Esophagus squamous epithelium (tissue), 5 donors: ENCODE measurements at regions not wholly inside any gene's neighbourhood (a gene's known extent, or its start where the extent isn't known, plus 50 kb on each side); places are given as distances from the start of the nearest gene placed in this dataset.

ENCODE experiments used
- DNase-seq: peaks from one replicate; lab custom pipeline; 2025; lab: John Stamatoyannopoulos, UW
- H3K27ac ChIP-seq, 4 donors: fragments of 200-600 bp; sonication (generic); one replicate each; pipeline ENCODE4 v1.5.1; 2016 to 2019; ENCODE audit warnings: mild to moderate bottlenecking in 1 of 4
- H3K27me3 ChIP-seq, 4 donors: fragments of 200-600 bp; sonication (generic); 1 replicate in 3 of 4; 2 replicates in 1 of 4; pipeline versions ENCODE4 v1.5.1 to v1.6.0; 2017 to 2021; ENCODE audit warnings: antibody characterized with exemption in 1 of 4
- H3K36me3 ChIP-seq, 3 donors: fragments of 200-600 bp; sonication (generic); one replicate each; pipeline ENCODE4 v1.5.1; 2016 to 2019
- H3K4me1 ChIP-seq, 3 donors: fragments of 200-600 bp; sonication (generic); one replicate each; pipeline ENCODE4 v1.5.1; 2017 to 2019
- H3K4me3 ChIP-seq, 4 donors: fragments of 200-600 bp; sonication (generic); 1 replicate in 3 of 4; 2 replicates in 1 of 4; pipeline ENCODE4 v1.5.1; 2016 to 2019; ENCODE audit warnings: mild to moderate bottlenecking in 2 of 4, moderate library complexity in 1 of 4
- H3K9me3 ChIP-seq, 3 donors: fragments of 200-600 bp; sonication (generic); one replicate each; pipeline ENCODE4 v1.5.1; 2016 to 2019
- CTCF ChIP-seq, 6 experiments: fragments of 450-650 bp in 4 of 6; fragments of 200-600 bp in 2 of 6; sonication (generic) in 2 of 6; IDR thresholded peaks; one replicate each; pipeline ENCODE4 v1.5.1; 2016 to 2019; ENCODE audit warnings: antibody characterized with exemption in 6 of 6, mild to moderate bottlenecking in 4 of 6, moderate library complexity in 4 of 6
- POLR2A ChIP-seq, 4 donors: fragments of 450-650 bp; IDR thresholded peaks; one replicate each; pipeline ENCODE4 v1.6.1; 2017; ENCODE audit warnings: antibody characterized with exemption in 4 of 4, mild to moderate bottlenecking in 4 of 4, moderate library complexity in 3 of 4
- WGBS, 2 donors: methylation state at CpG; one replicate each; pipeline ENCODE4 v1.1.5; 2018; 5-methylcytosine and 5-hydroxymethylcytosine counted together
- intact Hi-C: fragments of 100-400 bp; cut with DNase I; formaldehyde crosslinking; loops from one replicate; pipeline ENCODE4 v1.15.0; 2022
- donor health status: DM: yes; HTN: yes; CAD: no.

GRCh38 chr7:84678841-84679240 is 484.3 kb upstream of the SEMA3A start:
- Histone ChIP-seq H3K9me3 (no peaks in the 10 kb centered on the region), H3K4me1 (peaks cover 0 to 9% (median 0%) of the 10 kb centered on the region in 3 donors), H3K36me3 (no peaks in the 10 kb centered on the region), H3K4me3 (no peak overlapping the region), H3K27ac (no peak overlapping the region), H3K27me3 (no peaks in the 10 kb centered on the region)
- no peak for TF ChIP-seq CTCF (IDR thresholded peaks at IDR 0.05)
- TF ChIP-seq POLR2A (IDR thresholded peaks at IDR 0.05) = no peak
- intact Hi-C loops = no loop called here
- no peak for DNase-seq
- 88 to 90% methylated on average over 2 of the region's 2 CpGs for WGBS, 2 donors

GRCh38 chr7:84677117-84677732 is 482.6 kb upstream of the SEMA3A start:
- Histone ChIP-seq H3K9me3 (no peaks in the 10 kb centered on the region), H3K27ac (no peak overlapping the region), H3K27me3 (no peaks in the 10 kb centered on the region), H3K4me3 (no peak overlapping the region), H3K4me1 (peaks cover 0 to 9% (median 0%) of the 10 kb centered on the region in 3 donors), H3K36me3 (no peaks in the 10 kb centered on the region)
- DNase-seq = no peak
- intact Hi-C loops = no loop called here
- WGBS, 2 donors = 55 to 67% methylated on average over 1 of the region's 1 CpG
- TF ChIP-seq CTCF (IDR thresholded peaks at IDR 0.05) (no peak), POLR2A (IDR thresholded peaks at IDR 0.05) (no peak)

GRCh38 chr7:84675633-84676034 is 481.0 kb upstream of the SEMA3A start:
- no peak overlapping the region for H3K4me3 ChIP-seq
- DNase-seq = no peak
- H3K9me3 ChIP-seq = no peaks in the 10 kb centered on the region
- no peaks in the 10 kb centered on the region for H3K36me3 ChIP-seq
- H3K27ac ChIP-seq = no peak overlapping the region
- no peaks in the 10 kb centered on the region for H3K27me3 ChIP-seq
- peaks cover 0 to 9% (median 0%) of the 10 kb centered on the region in 3 donors for H3K4me1 ChIP-seq
- intact Hi-C loops = no loop called here
- 69 to 78% methylated on average over 4 of the region's 4 CpGs for WGBS, 2 donors
- TF ChIP-seq CTCF (IDR thresholded peaks at IDR 0.05) = no peak

GRCh38 chr7:84674236-84674913 is 479.8 kb upstream of the SEMA3A start:
- Histone ChIP-seq H3K36me3 (no peaks in the 10 kb centered on the region), H3K4me1 (peaks cover 0 to 9% (median 0%) of the 10 kb centered on the region in 3 donors), H3K9me3 (no peaks in the 10 kb centered on the region), H3K27ac (no peak overlapping the region), H3K27me3 (no peaks in the 10 kb centered on the region), H3K4me3 (no peak overlapping the region)
- intact Hi-C loops = no loop called here
- no peak for DNase-seq
- TF ChIP-seq POLR2A (IDR thresholded peaks at IDR 0.05) (no peak), CTCF (IDR thresholded peaks at IDR 0.05) (no peak)
- WGBS, 2 donors = 46 to 52% methylated on average over 2 of the region's 2 CpGs

GRCh38 chr7:84669177-84669732 is 474.7 kb upstream of the SEMA3A start:
- no peaks in the 10 kb centered on the region for H3K27me3 ChIP-seq
- no peaks in the 10 kb centered on the region for H3K36me3 ChIP-seq
- TF ChIP-seq POLR2A (IDR thresholded peaks at IDR 0.05) = no peak
- 64 to 67% methylated on average over 3 of the region's 3 CpGs for WGBS, 2 donors
- DNase-seq = no peak
- H3K27ac ChIP-seq = no peak overlapping the region
- no peak overlapping the region for H3K4me3 ChIP-seq
- intact Hi-C loops = no loop called here
- no peaks in the 10 kb centered on the region for H3K9me3 ChIP-seq
- peaks cover 0 to 3% (median 0%) of the 10 kb centered on the region in 3 donors for H3K4me1 ChIP-seq
